Spinal cord (tissue), 9 donors: ENCODE measurements at regions not wholly inside any gene's neighbourhood (a gene's known extent, or its start where the extent isn't known, plus 50 kb on each side); places are given as distances from the start of the nearest gene placed in this dataset.

Experiments
- DNase-seq, 6 donors: peaks; one replicate each; pipeline versions ENCODE4 v3.0.0 to v3.0.0-alpha.2; 2013 to 2015; ENCODE audit warnings: low spot score in 6 of 6, low read depth in 4 of 6
- H3K27ac ChIP-seq: one replicate; pipeline ENCODE4 v1.5.1; 2013; ENCODE audit warnings: low read depth, low read length, control low read depth
- H3K27me3 ChIP-seq: one replicate; pipeline ENCODE4 v1.6.1; 2013; ENCODE audit warnings: low read length; ENCODE audit not compliant: control insufficient read depth, insufficient read depth
- H3K36me3 ChIP-seq: one replicate; pipeline ENCODE4 v1.6.1; 2013; ENCODE audit warnings: low read length; ENCODE audit not compliant: control insufficient read depth, insufficient read depth
- H3K4me1 ChIP-seq: one replicate; pipeline ENCODE4 v1.6.1; 2013; ENCODE audit warnings: low read length; ENCODE audit not compliant: control insufficient read depth, insufficient read depth
- H3K4me3 ChIP-seq: one replicate; pipeline ENCODE4 v1.5.1; 2013; ENCODE audit warnings: low read depth, low read length, control low read depth
- H3K9me3 ChIP-seq: one replicate; pipeline ENCODE4 v1.6.1; 2013; ENCODE audit warnings: low read length; ENCODE audit not compliant: control insufficient read depth, insufficient read depth
- WGBS: methylation state at CpG from one replicate; pipeline ENCODE4 v1.1.5; 2013; ENCODE audit warnings: missing lambda C conversion rate; ENCODE audit not compliant: insufficient coverage; 5-methylcytosine and 5-hydroxymethylcytosine counted together
- donor health status: healthy.

DNA sequence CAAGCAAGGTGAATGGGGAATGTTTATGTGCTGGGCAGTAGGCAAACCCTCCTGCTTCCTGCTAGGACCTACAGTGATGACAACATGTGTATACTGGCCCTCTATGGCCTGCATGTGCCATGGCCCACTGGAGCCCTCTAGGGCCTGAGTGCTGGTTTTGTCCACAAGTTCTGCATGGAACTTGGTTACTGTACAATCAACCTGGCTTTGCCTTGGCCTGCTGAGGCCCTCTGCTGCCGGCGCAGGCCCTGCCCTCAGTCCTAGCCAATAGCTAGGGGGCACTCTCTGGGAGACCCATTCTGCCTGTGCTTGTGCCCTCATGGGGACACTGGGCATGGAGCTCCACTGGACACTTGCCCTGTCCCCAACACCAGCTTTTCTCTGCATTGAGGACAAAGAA, 138.6 kb upstream of the NGF start:
- no peak overlapping the region for H3K27ac ChIP-seq
- H3K9me3 ChIP-seq, result no peaks in the 10 kb centered on the region
- peaks cover 7% of the 10 kb centered on the region for H3K4me1 ChIP-seq
- no peaks in the 10 kb centered on the region for H3K27me3 ChIP-seq
- no peak overlapping the region for H3K4me3 ChIP-seq
- no peaks in the 10 kb centered on the region for H3K36me3 ChIP-seq
- no peak for DNase-seq
- WGBS, result 65% methylated on average over 2 of the region's 2 CpGs

DNA sequence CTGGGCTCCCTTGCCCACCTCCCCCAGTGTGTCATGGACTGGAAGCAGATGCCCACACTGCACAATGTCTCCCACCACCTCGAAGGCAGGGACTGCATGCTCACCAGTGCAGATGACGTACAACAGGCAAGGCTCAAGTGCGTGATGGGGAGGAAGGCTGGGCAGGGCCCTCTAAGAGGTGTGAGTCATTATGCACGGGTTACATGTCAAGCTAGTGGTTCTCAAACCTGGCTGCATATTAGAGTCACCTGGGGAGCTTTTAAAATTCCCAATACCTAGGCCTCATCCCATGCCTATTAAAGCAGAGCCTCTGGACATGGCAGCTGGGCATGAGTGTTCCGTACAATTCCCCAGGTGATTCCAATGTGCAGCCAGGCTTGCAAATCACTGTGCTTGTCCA, 137.9 kb upstream of the NGF start:
- Histone ChIP-seq H3K4me3 (no peak overlapping the region), H3K36me3 (no peaks in the 10 kb centered on the region), H3K9me3 (no peaks in the 10 kb centered on the region), H3K27ac (no peak overlapping the region), H3K27me3 (no peaks in the 10 kb centered on the region), H3K4me1 (peaks cover 7% of the 10 kb centered on the region)
- WGBS, result 70% methylated on average over 5 of the region's 5 CpGs
- DNase-seq, result no peak

- peaks cover 7% of the 10 kb centered on the region for H3K4me1 ChIP-seq
- no CpG with 5 or more reads among the region's 2 CpGs for whole genome bisulfite sequencing
- no peak overlapping the region for H3K27ac ChIP-seq
- no peak overlapping the region for H3K4me3 ChIP-seq
- H3K9me3 ChIP-seq, result no peaks in the 10 kb centered on the region
- no peak for DNase-seq
- H3K36me3 ChIP-seq, result no peaks in the 10 kb centered on the region
- H3K27me3 ChIP-seq, result no peaks in the 10 kb centered on the region
These were observed 137.2 kb upstream of the NGF start for GRCh38 chr1:115475252-115475651.

- H3K27me3 ChIP-seq, result no peaks in the 10 kb centered on the region
- H3K36me3 ChIP-seq, result no peaks in the 10 kb centered on the region
- no peak for DNase-seq
- no peak overlapping the region for H3K4me3 ChIP-seq
- H3K4me1 ChIP-seq, result peaks cover under 1% of the 10 kb centered on the region
- WGBS, result 77% methylated on average over 5 of the region's 8 CpGs
- no peaks in the 10 kb centered on the region for H3K9me3 ChIP-seq
- no peak overlapping the region for H3K27ac ChIP-seq
These were observed 136.0 kb upstream of the NGF start for GRCh38 chr1:115473986-115474565.

GRCh38 chr1:115469703-115470476, 131.8 kb upstream of the NGF start:
- H3K36me3 ChIP-seq, result no peaks in the 10 kb centered on the region
- 63% methylated on average over 6 of the region's 11 CpGs for WGBS
- H3K4me3 ChIP-seq, result no peak overlapping the region
- no peaks in the 10 kb centered on the region for H3K4me1 ChIP-seq
- H3K27me3 ChIP-seq, result no peaks in the 10 kb centered on the region
- H3K9me3 ChIP-seq, result no peaks in the 10 kb centered on the region
- no peak for DNase-seq
- H3K27ac ChIP-seq, result no peak overlapping the region

- Histone ChIP-seq H3K4me3 (no peak overlapping the region), H3K27ac (no peak overlapping the region), H3K4me1 (no peaks in the 10 kb centered on the region), H3K36me3 (no peaks in the 10 kb centered on the region), H3K27me3 (no peaks in the 10 kb centered on the region), H3K9me3 (no peaks in the 10 kb centered on the region)
- no peak for DNase-seq
- 100% methylated on average over 2 of the region's 3 CpGs for WGBS
These were observed 129.7 kb upstream of the NGF start for GRCh38 chr1:115467790-115468189.

- peak in 1 of 6 donors; percentile 42 for DNase-seq
- Histone ChIP-seq H3K27me3 (no peaks in the 10 kb centered on the region), H3K4me3 (no peak overlapping the region), H3K4me1 (no peaks in the 10 kb centered on the region), H3K36me3 (no peaks in the 10 kb centered on the region), H3K9me3 (no peaks in the 10 kb centered on the region), H3K27ac (no peak overlapping the region)
- WGBS, result 58% methylated on average over 4 of the region's 4 CpGs
These were observed 129.1 kb upstream of the NGF start for GRCh38 chr1:115467196-115467595.

DNA sequence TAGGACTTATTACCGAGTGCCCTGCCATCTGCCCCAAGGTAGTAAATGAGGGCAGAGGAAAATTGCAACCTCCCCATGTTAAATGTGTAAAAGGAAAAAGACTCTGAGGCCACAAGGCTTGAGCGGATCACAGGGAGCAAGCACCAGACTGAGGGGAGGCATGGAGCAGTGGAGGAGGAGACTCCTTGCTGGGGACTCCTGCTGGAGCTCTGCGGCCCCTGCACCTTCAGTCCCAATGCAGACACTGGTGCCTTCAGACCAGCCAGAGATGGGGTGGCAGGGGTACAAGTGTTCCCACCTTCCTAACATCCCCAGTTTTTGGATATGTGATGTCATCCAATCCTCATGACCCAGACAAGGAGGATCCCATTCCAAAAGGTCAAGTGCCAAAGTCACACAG, 128.4 kb upstream of the NGF start:
- no peaks in the 10 kb centered on the region for H3K27me3 ChIP-seq
- H3K27ac ChIP-seq, result no peak overlapping the region
- H3K4me1 ChIP-seq, result no peaks in the 10 kb centered on the region
- no peaks in the 10 kb centered on the region for H3K36me3 ChIP-seq
- no peak overlapping the region for H3K4me3 ChIP-seq
- DNase-seq, result no peak
- peaks cover 2% of the 10 kb centered on the region for H3K9me3 ChIP-seq
- 100% methylated on average over 1 of the region's 3 CpGs for WGBS

GRCh38 chr1:115465802-115466363, 127.8 kb upstream of the NGF start:
- Histone ChIP-seq H3K36me3 (no peaks in the 10 kb centered on the region), H3K27ac (no peak overlapping the region), H3K4me3 (no peak overlapping the region), H3K4me1 (no peaks in the 10 kb centered on the region), H3K9me3 (peaks cover 2% of the 10 kb centered on the region), H3K27me3 (no peaks in the 10 kb centered on the region)
- DNase-seq, result no peak
- 75% methylated on average over 4 of the region's 4 CpGs for WGBS

DNA sequence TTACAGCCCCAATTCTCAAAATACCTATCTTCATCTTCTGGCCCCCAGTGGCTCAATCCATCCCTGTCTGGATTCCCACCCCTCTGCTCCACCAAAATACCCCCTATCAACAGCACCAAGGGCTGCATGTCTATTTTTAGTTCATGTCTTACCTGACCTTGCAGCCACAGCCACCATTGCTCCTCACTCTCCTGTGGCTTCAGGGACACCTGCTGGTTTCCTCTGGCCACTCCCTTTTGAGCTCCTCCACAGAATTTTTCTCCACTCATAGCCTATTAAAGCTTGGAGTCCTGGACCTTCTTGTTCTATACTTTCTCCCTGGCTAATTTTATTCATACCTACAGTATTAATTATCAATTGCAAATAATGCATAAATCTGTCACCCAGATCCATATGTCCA, 125.3 kb upstream of the NGF start:
- Histone ChIP-seq H3K9me3 (peaks cover 2% of the 10 kb centered on the region), H3K4me1 (peaks cover 5% of the 10 kb centered on the region), H3K4me3 (no peak overlapping the region), H3K27ac (no peak overlapping the region), H3K27me3 (no peaks in the 10 kb centered on the region), H3K36me3 (no peaks in the 10 kb centered on the region)
- DNase-seq, result no peak
